Gastrocnemius medialis (tissue), 4 donors: ENCODE measurements at regions not wholly inside any gene's neighbourhood (a gene's known extent, or its start where the extent isn't known, plus 50 kb on each side); places are given as distances from the start of the nearest gene placed in this dataset.

Experiments used
- CTCF ChIP-seq, 5 experiments: fragments of 450-650 bp in 3 of 5; fragments of 200-600 bp in 2 of 5; sonication (generic) in 2 of 5; IDR thresholded peaks in 4 of 5; conservative IDR thresholded peaks in 1 of 5; 1 replicate in 4 of 5; 2 replicates in 1 of 5; pipeline ENCODE4 v1.5.1; 2016 to 2019; ENCODE audit warnings: antibody characterized with exemption in 5 of 5, mild to moderate bottlenecking in 3 of 5, moderate library complexity in 3 of 5
- POLR2A ChIP-seq, 2 donors: fragments of 450-650 bp; IDR thresholded peaks; one replicate each; pipeline ENCODE4 v1.6.1; 2017; ENCODE audit warnings: antibody characterized with exemption in 2 of 2, mild to moderate bottlenecking in 2 of 2, moderate library complexity in 2 of 2

DNA sequence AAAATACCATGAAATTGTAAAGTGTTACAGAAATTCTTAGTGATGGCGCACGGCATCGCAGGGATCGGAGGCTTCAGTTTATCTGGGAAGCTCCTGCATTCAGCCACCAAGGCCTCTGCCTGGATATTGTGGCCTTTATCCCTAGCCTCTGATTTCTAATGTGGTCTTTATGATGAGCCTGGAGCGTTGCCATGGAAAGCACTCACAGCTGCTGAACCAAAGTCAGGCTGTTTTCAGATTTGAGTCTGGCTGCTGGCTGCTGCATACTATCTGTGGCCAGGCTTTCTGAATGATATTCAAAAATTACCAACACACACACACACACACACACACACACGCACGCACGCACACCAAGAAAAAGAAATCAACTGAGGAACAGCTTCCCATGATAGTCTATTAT, 101.1 kb upstream of the ZNF366 start:
- TF ChIP-seq CTCF (IDR thresholded peaks at IDR 0.05 in 4 of 5, conservative IDR thresholded peaks at IDR 0.05 in 1 of 5), result no peak
- TF ChIP-seq POLR2A (IDR thresholded peaks at IDR 0.05), result no peak
